GM12878 (cell line): ENCODE measurements at regions not wholly inside any gene's neighbourhood (a gene's known extent, or its start where the extent isn't known, plus 50 kb on each side); places are given as distances from the start of the nearest gene placed in this dataset.
A peak's percentile ranks its signal among the peaks of the same experiment; 100 is the strongest.

Experiments used
- ATAC-seq: fragments of 200-7000 bp; cut with Tn5 transposase; 3 replicates; pipeline ENCODE4 v1.9.1; 2020; ENCODE audit warnings: mild to moderate bottlenecking, moderate library complexity
- BruUV-seq: library from RNA; stranded (reverse); fragments of 400-500 nt; replicated peaks from 2 replicates; lab custom pipeline; 2021; lab: Mats Ljungman, UMichigan
- CTCF ChIA-PET: fragments of 300-600 bp; sonication (Branson Sonifier 250); formaldehyde crosslinking; extraction: SDS; loops from one replicate; lab custom pipeline; 2021; ENCODE audit warnings: inconsistent platforms; lab: Yijun Ruan, JAX
- POLR2A ChIA-PET: fragments of 350-600 bp; formaldehyde crosslinking; extraction: SDS; loops from one replicate; lab custom pipeline; 2021; ENCODE audit warnings: inconsistent platforms; lab: Charles Lee
- RAD21 ChIA-PET: fragments of 300-600 bp; sonication (Branson Sonifier 250); formaldehyde crosslinking; loops from one replicate; lab custom pipeline; 2023; ENCODE audit warnings: antibody characterized with exemption; ENCODE audit not compliant: unreplicated experiment; lab: Charles Lee
- SMC1A ChIA-PET: fragments of 300-600 bp; sonication (Branson Sonifier 250); formaldehyde crosslinking; loops from one replicate; lab custom pipeline; 2023; ENCODE audit not compliant: unreplicated experiment, uncharacterized antibody; lab: Charles Lee
- DNase-seq: peaks from one replicate; pipeline ENCODE4 v3.0.0-alpha.2; 2011; ENCODE audit warnings: low read depth, low spot score
- FAIRE-seq: peaks from 3 replicates; lab custom pipeline; 2011; peaks lifted over from hg19 to GRCh38; lab: Jason Lieb, UNC
- H2AFZ ChIP-seq: 2 replicates; pipeline ENCODE4 v1.6.0; 2011; ENCODE audit warnings: low read depth, low read length, control low read depth; ENCODE audit not compliant: control insufficient read depth
- H3K27ac ChIP-seq: 2 replicates; pipeline ENCODE4 v1.5.1; 2011; ENCODE audit warnings: control low read depth; ENCODE audit not compliant: control insufficient read depth, insufficient read depth
- H3K27me3 ChIP-seq, 2 experiments: replicated peaks in 1 of 2; 2 replicates each; pipeline versions ENCODE4 v1.6.0 to v1.6.1; 2011; ENCODE audit warnings: low read length in 1 of 2; ENCODE audit not compliant: control insufficient read depth in 2 of 2, insufficient read depth in 2 of 2
- H3K36me3 ChIP-seq, 2 experiments: 2 replicates each; pipeline ENCODE4 v1.5.1; 2011; ENCODE audit warnings: low read length in 1 of 2; ENCODE audit not compliant: control insufficient read depth in 2 of 2, insufficient read depth in 2 of 2
- H3K4me1 ChIP-seq: 2 replicates; pipeline ENCODE4 v1.6.1; 2011; ENCODE audit warnings: mild to moderate bottlenecking, low read length, moderate library complexity, mixed read lengths; ENCODE audit not compliant: control insufficient read depth, insufficient read depth
- H3K4me2 ChIP-seq: 2 replicates; pipeline ENCODE4 v1.6.0; 2011; ENCODE audit warnings: control low read depth; ENCODE audit not compliant: control insufficient read depth, insufficient read depth
- H3K4me3 ChIP-seq: fragments of 200-600 bp; sonication (generic); 2 replicates; pipeline ENCODE4 v1.5.1; 2016
- H3K79me2 ChIP-seq: 2 replicates; pipeline ENCODE4 v1.6.0; 2011; ENCODE audit warnings: low read length; ENCODE audit not compliant: control insufficient read depth, insufficient read depth
- H3K9ac ChIP-seq: 2 replicates; pipeline ENCODE4 v1.8.0; 2011; ENCODE audit warnings: low read length, control low read depth, mixed read lengths; ENCODE audit not compliant: control insufficient read depth, insufficient read depth
- H3K9me3 ChIP-seq: replicated peaks from 3 replicates; pipeline ENCODE4 v1.5.1; 2011; ENCODE audit warnings: mild to moderate bottlenecking, low read length; ENCODE audit not compliant: control insufficient read depth, insufficient read depth
- H4K20me1 ChIP-seq: 2 replicates; pipeline ENCODE4 v1.6.0; 2011; ENCODE audit not compliant: control insufficient read depth, insufficient read depth
- CBX5 ChIP-seq: sonication (generic); IDR thresholded peaks from 2 replicates; pipeline ENCODE4 v1.6.1; 2016; ENCODE audit warnings: low read depth, moderate library complexity, mild to moderate bottlenecking, inconsistent platforms
- EP300 ChIP-seq, 2 experiments: fragments of 150-350 bp in 1 of 2; IDR thresholded peaks; 2 replicates each; pipeline ENCODE4 v1.6.1; 2011 to 2012; ENCODE audit warnings: low read depth in 2 of 2, low read length in 2 of 2, borderline replicate concordance in 1 of 2, improper control_type of control experiment in 1 of 2, inconsistent platforms in 1 of 2; ENCODE audit not compliant: control insufficient read depth in 1 of 2
- EZH2 ChIP-seq: IDR thresholded peaks from 2 replicates; pipeline ENCODE4 v1.6.1; 2012; ENCODE audit warnings: low read depth, mild to moderate bottlenecking, control low read depth, inconsistent platforms, low read length, borderline replicate concordance; ENCODE audit not compliant: control insufficient read depth
- MTA3 ChIP-seq: IDR thresholded peaks from 2 replicates; pipeline ENCODE4 v1.6.1; 2012; ENCODE audit warnings: low read length, inconsistent platforms, borderline replicate concordance
- MYC ChIP-seq: IDR thresholded peaks from 2 replicates; pipeline ENCODE4 v1.6.1; 2011; ENCODE audit warnings: mild to moderate bottlenecking, low read length, moderate library complexity, inconsistent platforms; ENCODE audit not compliant: insufficient read depth, insufficient replicate concordance, insufficient read length, severe bottlenecking
- SREBF2 ChIP-seq: IDR thresholded peaks from 2 replicates; pipeline ENCODE4 v1.6.1; 2012; ENCODE audit warnings: mild to moderate bottlenecking, low read length
- SUZ12 ChIP-seq: fragments of 200-600 bp; sonication (generic); IDR thresholded peaks from one replicate; pipeline ENCODE4 v1.6.1; 2018; ENCODE audit warnings: antibody characterized with exemption, mild to moderate bottlenecking; ENCODE audit not compliant: unreplicated experiment
- YY1 ChIP-seq: IDR thresholded peaks from 2 replicates; pipeline ENCODE4 v1.6.1; 2011; ENCODE audit warnings: low read depth, mild to moderate bottlenecking, low read length
- ZNF207 ChIP-seq: fragments of 450-650 bp; IDR thresholded peaks from 2 replicates; pipeline ENCODE4 v1.6.1; 2014; ENCODE audit warnings: antibody characterized with exemption, mild to moderate bottlenecking, borderline replicate concordance
- ZNF24 ChIP-seq: fragments of 450-650 bp; IDR thresholded peaks from 2 replicates; pipeline ENCODE4 v1.6.1; 2017; ENCODE audit warnings: antibody characterized with exemption, mild to moderate bottlenecking
- ZSCAN29 ChIP-seq: fragments of 450-650 bp; IDR thresholded peaks from 2 replicates; pipeline ENCODE4 v1.6.1; 2017; ENCODE audit warnings: mild to moderate bottlenecking, moderate library complexity
- WGBS: methylation state at CpG from one replicate; pipeline ENCODE4 v1.1.6; 2016; ENCODE audit warnings: low lambda C conversion rate; ENCODE audit not compliant: insufficient replicate concordance, insufficient coverage; ENCODE audit errors: missing lambda C conversion rate; 5-methylcytosine and 5-hydroxymethylcytosine counted together
- in situ Hi-C: fragments of 300-500 bp; cut with MboI; formaldehyde crosslinking; loops from 9 replicates; pipeline ENCODE4 v1.14.3; 2018; ENCODE audit warnings: mixed read lengths
- intact Hi-C: fragments of 100-400 bp; cut with micrococcal nuclease; formaldehyde crosslinking; loops from one replicate; pipeline ENCODE4 v1.14.2; 2022; ENCODE audit not compliant: unreplicated experiment
- TF ChIP-seq, protein P1 (sequence below): IDR thresholded peaks from 2 replicates; pipeline ENCODE4 v1.6.1; 2012; ENCODE audit warnings: low read depth, low read length, improper control_type of control experiment
- TF ChIP-seq, protein P2 (sequence below): fragments of 450-650 bp; IDR thresholded peaks from 2 replicates; pipeline ENCODE4 v1.6.1; 2017; ENCODE audit warnings: mild to moderate bottlenecking
- TF ChIP-seq, protein P3 (sequence below): IDR thresholded peaks from 2 replicates; pipeline ENCODE4 v1.6.1; 2012; ENCODE audit warnings: low read depth, low read length, improper control_type of control experiment
- TF ChIP-seq, protein P4 (sequence below): IDR thresholded peaks from 2 replicates; pipeline ENCODE4 v1.6.1; 2011; ENCODE audit warnings: borderline replicate concordance, low read depth, mild to moderate bottlenecking, moderate library complexity, mixed read lengths, low read length; ENCODE audit not compliant: insufficient read depth; ENCODE audit errors: extremely low read length

DNA sequence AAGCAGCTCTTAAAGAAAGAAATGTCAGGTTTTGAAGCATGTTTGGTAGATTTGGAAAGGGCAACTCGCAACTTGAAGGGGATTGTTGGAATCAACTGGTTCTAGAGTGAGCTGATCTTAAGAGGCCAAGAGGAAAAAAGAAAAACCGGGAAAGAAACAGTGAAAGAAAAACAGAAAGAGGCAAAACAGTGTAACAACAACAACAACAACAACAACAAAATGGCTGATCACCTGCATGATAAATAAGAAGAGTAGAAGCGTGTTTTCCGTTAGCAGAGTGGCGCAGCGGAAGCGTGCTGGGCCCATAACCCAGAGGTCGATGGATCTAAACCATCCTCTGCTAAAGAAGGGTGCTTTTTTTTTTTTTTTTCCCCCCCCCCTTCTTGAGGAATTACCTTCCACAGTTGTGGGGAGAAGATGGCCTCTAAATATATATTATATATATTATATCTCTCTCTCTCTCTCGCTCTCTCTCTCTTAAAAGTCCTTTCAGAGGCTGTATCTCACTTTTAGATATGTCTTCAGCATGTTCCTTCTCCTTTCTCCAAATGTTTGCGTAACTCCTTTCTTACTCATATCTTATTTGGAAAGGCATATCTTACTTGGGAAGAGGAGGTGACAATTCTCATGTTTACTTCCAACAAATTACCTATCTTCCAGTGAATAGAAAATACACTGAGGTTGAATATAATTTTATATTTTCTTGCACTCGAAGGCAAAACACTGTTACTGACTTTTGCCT, 134.4 kb downstream of the OR2B2 start:
- no peak for FAIRE-seq
- no peaks in the 10 kb centered on the region for H3K79me2 ChIP-seq
- H3K27me3 ChIP-seq, result no peaks in the 10 kb centered on the region
- peaks cover 17% of the 10 kb centered on the region for H3K4me1 ChIP-seq
- SMC1A ChIA-PET, result interaction anchor here (0.8 to 2.9 kb wide), 9 partner anchors 8 to 258 kb away, joined by 3 to 12 read pairs (median 7); no protein-coding TSS in a partner anchor
- WGBS, result 80% methylated on average over 10 of the region's 11 CpGs
- RAD21 ChIA-PET, result interaction anchor here (0.9 to 2.7 kb wide), 5 partner anchors 13 to 26 kb away, joined by 3 to 12 read pairs (median 4); no protein-coding TSS in a partner anchor
- CTCF ChIA-PET, result interaction anchor here (0.7 to 1.9 kb wide), 5 partner anchors 11 to 500 kb away, joined by 3 to 9 read pairs (median 3); no protein-coding TSS in a partner anchor
- H3K4me2 ChIP-seq, result peak overlapping the region; percentile 88
- no TSS peak for BruUV-seq
- peak overlapping the region; percentile 49 for H3K4me3 ChIP-seq
- H3K9ac ChIP-seq, result peak overlapping the region; percentile 70
- H3K36me3 ChIP-seq, result no peaks in the 10 kb centered on the region
- no peaks in the 10 kb centered on the region for H4K20me1 ChIP-seq
- POLR2A ChIA-PET, result interaction anchor here (0.5 to 1.9 kb wide), 8 partner anchors 16 to 307 kb away, joined by 3 to 7 read pairs (median 3); no protein-coding TSS in a partner anchor
- ATAC-seq, result no peak
- in situ Hi-C loops, result no loop called here
- H3K9me3 ChIP-seq, result no peaks in the 10 kb centered on the region
- H3K27ac ChIP-seq, result peak overlapping the region; percentile 86
- peak overlapping the region; percentile 85 for H2AFZ ChIP-seq
- DNase-seq, result no peak
- intact Hi-C loops, result no loop called here
- TF ChIP-seq SREBF2 (peak; percentile 74), EP300 (IDR thresholded peaks at IDR 0.05; ENCODE audit: borderline replicate concordance in 1 of 2, control insufficient read depth in 1 of 2, low read depth in 2 of 2, low read length in 2 of 2) (no peak), ZNF24 (peak; percentile 81), ZSCAN29 (no peak), CBX5 (no peak), EZH2 (no peak), MTA3 (0 out of 2 replicates have a peak, but pooled peaks have one; percentile 16), MYC (no peak), ZNF207 (no peak), SUZ12 (no peak), YY1 (peak; percentile 88)
- TF ChIP-seq, protein P1, sequence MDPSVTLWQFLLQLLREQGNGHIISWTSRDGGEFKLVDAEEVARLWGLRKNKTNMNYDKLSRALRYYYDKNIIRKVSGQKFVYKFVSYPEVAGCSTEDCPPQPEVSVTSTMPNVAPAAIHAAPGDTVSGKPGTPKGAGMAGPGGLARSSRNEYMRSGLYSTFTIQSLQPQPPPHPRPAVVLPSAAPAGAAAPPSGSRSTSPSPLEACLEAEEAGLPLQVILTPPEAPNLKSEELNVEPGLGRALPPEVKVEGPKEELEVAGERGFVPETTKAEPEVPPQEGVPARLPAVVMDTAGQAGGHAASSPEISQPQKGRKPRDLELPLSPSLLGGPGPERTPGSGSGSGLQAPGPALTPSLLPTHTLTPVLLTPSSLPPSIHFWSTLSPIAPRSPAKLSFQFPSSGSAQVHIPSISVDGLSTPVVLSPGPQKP, result no peak
- TF ChIP-seq, protein P2, sequence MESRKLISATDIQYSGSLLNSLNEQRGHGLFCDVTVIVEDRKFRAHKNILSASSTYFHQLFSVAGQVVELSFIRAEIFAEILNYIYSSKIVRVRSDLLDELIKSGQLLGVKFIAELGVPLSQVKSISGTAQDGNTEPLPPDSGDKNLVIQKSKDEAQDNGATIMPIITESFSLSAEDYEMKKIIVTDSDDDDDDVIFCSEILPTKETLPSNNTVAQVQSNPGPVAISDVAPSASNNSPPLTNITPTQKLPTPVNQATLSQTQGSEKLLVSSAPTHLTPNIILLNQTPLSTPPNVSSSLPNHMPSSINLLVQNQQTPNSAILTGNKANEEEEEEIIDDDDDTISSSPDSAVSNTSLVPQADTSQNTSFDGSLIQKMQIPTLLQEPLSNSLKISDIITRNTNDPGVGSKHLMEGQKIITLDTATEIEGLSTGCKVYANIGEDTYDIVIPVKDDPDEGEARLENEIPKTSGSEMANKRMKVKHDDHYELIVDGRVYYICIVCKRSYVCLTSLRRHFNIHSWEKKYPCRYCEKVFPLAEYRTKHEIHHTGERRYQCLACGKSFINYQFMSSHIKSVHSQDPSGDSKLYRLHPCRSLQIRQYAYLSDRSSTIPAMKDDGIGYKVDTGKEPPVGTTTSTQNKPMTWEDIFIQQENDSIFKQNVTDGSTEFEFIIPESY, result 0 out of 2 replicates have a peak, but pooled peaks have one; percentile 37
- TF ChIP-seq, protein P3, sequence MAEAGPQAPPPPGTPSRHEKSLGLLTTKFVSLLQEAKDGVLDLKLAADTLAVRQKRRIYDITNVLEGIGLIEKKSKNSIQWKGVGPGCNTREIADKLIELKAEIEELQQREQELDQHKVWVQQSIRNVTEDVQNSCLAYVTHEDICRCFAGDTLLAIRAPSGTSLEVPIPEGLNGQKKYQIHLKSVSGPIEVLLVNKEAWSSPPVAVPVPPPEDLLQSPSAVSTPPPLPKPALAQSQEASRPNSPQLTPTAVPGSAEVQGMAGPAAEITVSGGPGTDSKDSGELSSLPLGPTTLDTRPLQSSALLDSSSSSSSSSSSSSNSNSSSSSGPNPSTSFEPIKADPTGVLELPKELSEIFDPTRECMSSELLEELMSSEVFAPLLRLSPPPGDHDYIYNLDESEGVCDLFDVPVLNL, result no peak
- TF ChIP-seq, protein P4, sequence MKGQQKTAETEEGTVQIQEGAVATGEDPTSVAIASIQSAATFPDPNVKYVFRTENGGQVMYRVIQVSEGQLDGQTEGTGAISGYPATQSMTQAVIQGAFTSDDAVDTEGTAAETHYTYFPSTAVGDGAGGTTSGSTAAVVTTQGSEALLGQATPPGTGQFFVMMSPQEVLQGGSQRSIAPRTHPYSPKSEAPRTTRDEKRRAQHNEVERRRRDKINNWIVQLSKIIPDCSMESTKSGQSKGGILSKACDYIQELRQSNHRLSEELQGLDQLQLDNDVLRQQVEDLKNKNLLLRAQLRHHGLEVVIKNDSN, result no peak
